ENCODE measurements at regions not wholly inside any gene's neighbourhood (a gene's known extent, or its start where the extent isn't known, plus 50 kb on each side); places are given as distances from the start of the nearest gene placed in this dataset.

GRCh38 chrX:122565952-122566351 lies 618.1 kb upstream of the GRIA3 start:
- Histone ChIP-seq H3K4me1 (ENCODE audit: control insufficient read depth, insufficient read depth, low read length) (no peaks in the 10 kb centered on the region), H3K36me3 (ENCODE audit: control insufficient read depth, insufficient read depth, low read length) (no peaks in the 10 kb centered on the region), H3K27ac (ENCODE audit: low read length) (no peak overlapping the region), H3K9me3 (ENCODE audit: control insufficient read depth, insufficient read depth, low read depth, low read length) (no peaks in the 10 kb centered on the region), H3K27me3 (ENCODE audit: control insufficient read depth, insufficient read depth, low read length) (no peaks in the 10 kb centered on the region), H3K4me3 (ENCODE audit: low read depth in 2 of 2, low read length in 2 of 2) (no peak overlapping the region)
- peak; percentile 72 for ATAC-seq
- no TSS peak for BruUV-seq (replicated peaks)
- CTCF ChIA-PET = no interaction called here
- POLR2A ChIA-PET = no interaction called here
- no peak for DNase-seq (ENCODE audit: low read depth, low spot score)
- intact Hi-C loops (cut with micrococcal nuclease; ENCODE audit: unreplicated experiment) (no loop called here), in situ Hi-C loops (cut with HindIII; ENCODE audit: low pct_unique_long_range_greater_than_20kb, low sequenced_read_pairs) (no loop called here)
- no peak for TF ChIP-seq SIN3A (IDR thresholded peaks at IDR 0.05; ENCODE audit: borderline replicate concordance, insufficient read depth, low read depth, low read length)
- no peak for TF ChIP-seq CTCF (IDR thresholded peaks at IDR 0.05)
- TF ChIP-seq POLR2AphosphoS5 (IDR thresholded peaks at IDR 0.05; ENCODE audit: low read depth, low read length) = no peak

DNA sequence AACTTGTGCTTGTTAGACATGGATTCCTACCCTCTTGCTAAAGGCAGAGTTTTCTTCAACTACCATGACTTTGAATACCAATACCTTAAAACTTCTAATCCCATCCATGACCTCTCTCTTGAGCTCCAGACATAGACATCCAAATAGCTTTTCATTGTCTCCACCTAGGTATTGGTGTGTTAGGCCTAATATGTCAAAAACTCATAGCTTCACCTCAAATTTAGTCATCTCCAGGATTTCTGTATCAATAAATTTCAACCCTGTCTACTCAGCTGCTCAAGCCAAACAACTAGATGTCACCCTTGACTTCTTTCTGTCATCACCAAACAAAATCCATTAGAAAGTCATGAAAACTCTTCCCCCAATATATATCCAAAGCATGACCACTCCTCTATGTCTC lies 617.7 kb upstream of the GRIA3 start:
- in situ Hi-C loops (cut with HindIII; ENCODE audit: low pct_unique_long_range_greater_than_20kb, low sequenced_read_pairs) (no loop called here), intact Hi-C loops (cut with micrococcal nuclease; ENCODE audit: unreplicated experiment) (no loop called here)
- no peak for TF ChIP-seq POLR2AphosphoS5 (IDR thresholded peaks at IDR 0.05; ENCODE audit: low read depth, low read length)
- no peak for TF ChIP-seq REST (IDR thresholded peaks at IDR 0.05; ENCODE audit: insufficient read depth in 1 of 2, low read depth in 2 of 2, low read length in 1 of 2)
- TF ChIP-seq SIN3A (IDR thresholded peaks at IDR 0.05; ENCODE audit: borderline replicate concordance, insufficient read depth, low read depth, low read length) = no peak
- no peak for TF ChIP-seq CTCF (IDR thresholded peaks at IDR 0.05)
- no peak for TF ChIP-seq TCF7L2 (IDR thresholded peaks at IDR 0.05; ENCODE audit: low read depth, low read length)
- no peak for ATAC-seq
- CTCF ChIA-PET = no interaction called here
- Histone ChIP-seq H3K27ac (ENCODE audit: low read length) (no peak overlapping the region), H3K27me3 (ENCODE audit: control insufficient read depth, insufficient read depth, low read length) (no peaks in the 10 kb centered on the region), H3K4me1 (ENCODE audit: control insufficient read depth, insufficient read depth, low read length) (no peaks in the 10 kb centered on the region), H3K4me3 (ENCODE audit: low read depth in 2 of 2, low read length in 2 of 2) (no peak overlapping the region), H3K9me3 (ENCODE audit: control insufficient read depth, insufficient read depth, low read depth, low read length) (no peaks in the 10 kb centered on the region), H3K36me3 (ENCODE audit: control insufficient read depth, insufficient read depth, low read length) (no peaks in the 10 kb centered on the region)
- DNase-seq (ENCODE audit: low read depth, low spot score) = no peak
- BruUV-seq (replicated peaks) = no TSS peak
- POLR2A ChIA-PET = no interaction called here

DNA sequence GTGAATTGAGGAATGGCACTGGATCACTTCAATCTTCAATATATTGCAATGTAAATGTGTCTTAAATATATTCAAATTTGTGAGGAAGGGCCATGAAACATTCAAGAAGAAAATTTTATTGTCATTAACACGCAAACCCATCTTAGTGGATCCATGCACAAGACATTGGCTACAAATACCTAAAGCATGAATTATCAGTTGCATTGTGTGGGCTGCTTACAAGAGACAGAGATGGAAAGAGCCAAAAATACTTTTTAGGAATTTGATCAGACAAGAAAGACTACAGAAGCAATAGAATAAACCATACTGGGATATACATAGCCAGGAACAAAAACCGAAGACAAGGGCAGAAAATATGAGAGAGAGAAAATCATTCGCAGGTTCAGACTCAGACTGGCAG lies 616.2 kb upstream of the GRIA3 start:
- TF ChIP-seq CTCF (IDR thresholded peaks at IDR 0.05) (no peak), SIN3A (IDR thresholded peaks at IDR 0.05; ENCODE audit: borderline replicate concordance, insufficient read depth, low read depth, low read length) (no peak), TCF7L2 (IDR thresholded peaks at IDR 0.05; ENCODE audit: low read depth, low read length) (no peak), REST (IDR thresholded peaks at IDR 0.05; ENCODE audit: insufficient read depth in 1 of 2, low read depth in 2 of 2, low read length in 1 of 2) (no peak), POLR2AphosphoS5 (IDR thresholded peaks at IDR 0.05; ENCODE audit: low read depth, low read length) (no peak)
- in situ Hi-C loops (cut with HindIII; ENCODE audit: low pct_unique_long_range_greater_than_20kb, low sequenced_read_pairs) = no loop called here
- BruUV-seq (replicated peaks) = no TSS peak
- CTCF ChIA-PET = no interaction called here
- no peak for ATAC-seq
- Histone ChIP-seq H3K9me3 (ENCODE audit: control insufficient read depth, insufficient read depth, low read depth, low read length) (no peaks in the 10 kb centered on the region), H3K4me3 (ENCODE audit: low read depth in 2 of 2, low read length in 2 of 2) (no peak overlapping the region), H3K36me3 (ENCODE audit: control insufficient read depth, insufficient read depth, low read length) (no peaks in the 10 kb centered on the region), H3K27me3 (ENCODE audit: control insufficient read depth, insufficient read depth, low read length) (no peaks in the 10 kb centered on the region), H3K27ac (ENCODE audit: low read length) (no peak overlapping the region), H3K4me1 (ENCODE audit: control insufficient read depth, insufficient read depth, low read length) (no peaks in the 10 kb centered on the region)
- intact Hi-C loops (cut with micrococcal nuclease; ENCODE audit: unreplicated experiment) = no loop called here
- POLR2A ChIA-PET = no interaction called here
- no peak for DNase-seq (ENCODE audit: low read depth, low spot score)

All from Panc1 (cell line).